OCI-LY7 (cell line): ENCODE measurements at regions not wholly inside any gene's neighbourhood (a gene's known extent, or its start where the extent isn't known, plus 50 kb on each side); places are given as distances from the start of the nearest gene placed in this dataset.
"Not testable (repeated sequence)": the region's sequence is repeated elsewhere in the genome, so short reads cannot be mapped to it uniquely, and the experiment has no call there.

ENCODE experiments used
- BruUV-seq: library from RNA; stranded (reverse); fragments of 400-500 nt; replicated peaks from 2 replicates; lab custom pipeline; 2021; lab: Mats Ljungman, UMichigan
- CTCF ChIA-PET: fragments of 300-600 bp; sonication (Branson Sonifier 250); formaldehyde crosslinking; loops from one replicate; lab custom pipeline; 2022; ENCODE audit warnings: antibody characterized with exemption; ENCODE audit not compliant: unreplicated experiment; lab: Charles Lee
- POLR2A ChIA-PET: fragments of 300-600 bp; sonication (Branson Sonifier 250); formaldehyde crosslinking; loops from one replicate; lab custom pipeline; 2022; ENCODE audit warnings: antibody characterized with exemption; lab: Charles Lee
- DNase-seq: peaks from one replicate; pipeline ENCODE4 v3.0.0-alpha.2; 2015; ENCODE audit warnings: low spot score
- H2AFZ ChIP-seq: fragments of 200-600 bp; sonication (generic), shearing (Covaris generic); 2 replicates; pipeline ENCODE4 v1.6.1; 2014; ENCODE audit warnings: mild to moderate bottlenecking, antibody characterized with exemption, low read length, moderate library complexity
- H3K27ac ChIP-seq: fragments of 200-600 bp; sonication (generic); 2 replicates; pipeline ENCODE4 v1.5.1; 2014; ENCODE audit warnings: mixed run types, low read depth, mild to moderate bottlenecking, moderate library complexity, low read length, inconsistent platforms; ENCODE audit not compliant: poor library complexity, severe bottlenecking
- H3K36me3 ChIP-seq: fragments of 200-600 bp; sonication (generic); 2 replicates; pipeline ENCODE4 v1.6.1; 2014; ENCODE audit warnings: mild to moderate bottlenecking, antibody characterized with exemption, low read length, moderate library complexity, mixed read lengths; ENCODE audit not compliant: insufficient read depth
- H3K4me1 ChIP-seq: fragments of 200-600 bp; sonication (generic); 2 replicates; pipeline ENCODE4 v1.5.1; 2014; ENCODE audit warnings: mild to moderate bottlenecking, low read length; ENCODE audit not compliant: insufficient read depth, poor library complexity, severe bottlenecking
- H3K4me2 ChIP-seq: fragments of 200-600 bp; sonication (generic); 2 replicates; pipeline ENCODE4 v1.6.1; 2014; ENCODE audit warnings: mild to moderate bottlenecking, low read length
- H3K4me3 ChIP-seq: fragments of 200-600 bp; sonication (generic); 2 replicates; pipeline ENCODE4 v1.5.1; 2014; ENCODE audit warnings: mild to moderate bottlenecking, low read depth, low read length; ENCODE audit not compliant: poor library complexity, severe bottlenecking
- H3K79me2 ChIP-seq: fragments of 200-600 bp; sonication (generic); 2 replicates; pipeline ENCODE4 v1.6.1; 2016; ENCODE audit warnings: low read depth, mild to moderate bottlenecking, low read length, moderate library complexity, mixed read lengths; ENCODE audit not compliant: insufficient read depth
- H3K9me2 ChIP-seq: fragments of 200-600 bp; sonication (generic); 2 replicates; pipeline ENCODE4 v1.6.1; 2016; ENCODE audit warnings: mild to moderate bottlenecking, low read length, mixed read lengths; ENCODE audit not compliant: insufficient read depth
- H3K9me3 ChIP-seq: fragments of 200-600 bp; sonication (generic); 2 replicates; pipeline ENCODE4 v1.6.1; 2014; ENCODE audit warnings: mild to moderate bottlenecking, mixed run types, low read length, mixed read lengths
- H4K20me1 ChIP-seq: fragments of 200-600 bp; sonication (generic); 2 replicates; pipeline ENCODE4 v1.6.1; 2014; ENCODE audit warnings: mild to moderate bottlenecking, antibody characterized with exemption, low read length, moderate library complexity, mixed read lengths; ENCODE audit not compliant: insufficient read depth
- intact Hi-C: fragments of 100-400 bp; cut with micrococcal nuclease; formaldehyde crosslinking; loops from one replicate; pipeline ENCODE4 v1.10.0; 2022; ENCODE audit not compliant: unreplicated experiment

- DNase-seq, H3K79me2 ChIP-seq, H2AFZ ChIP-seq, intact Hi-C loops, H3K4me2 ChIP-seq, POLR2A ChIA-PET, H3K27ac ChIP-seq, H3K4me3 ChIP-seq, H3K9me3 ChIP-seq, BruUV-seq, H3K9me2 ChIP-seq, H3K36me3 ChIP-seq, CTCF ChIA-PET, H4K20me1 ChIP-seq, H3K4me1 ChIP-seq: not testable (repeated sequence)
Measured at GRCh38 chr7:65683362-65683761, 189.5 kb upstream of the VKORC1L1 start.

- H3K4me2 ChIP-seq, POLR2A ChIA-PET, CTCF ChIA-PET: not testable (repeated sequence)
Measured at GRCh38 chr7:65699026-65699714, 173.7 kb upstream of the VKORC1L1 start.

GRCh38 chr7:65699715-65700356 lies 173.0 kb upstream of the VKORC1L1 start:
- H3K4me2 ChIP-seq, H3K36me3 ChIP-seq, BruUV-seq, intact Hi-C loops, H3K79me2 ChIP-seq, H3K9me3 ChIP-seq, H3K4me3 ChIP-seq, H3K27ac ChIP-seq, H3K4me1 ChIP-seq, CTCF ChIA-PET, H4K20me1 ChIP-seq, H3K9me2 ChIP-seq, POLR2A ChIA-PET, DNase-seq, H2AFZ ChIP-seq: not testable (repeated sequence)

More at GRCh38 chr7:65699026-65699714, 173.7 kb upstream of the VKORC1L1 start:
- intact Hi-C loops, DNase-seq, H2AFZ ChIP-seq, H3K4me1 ChIP-seq, H3K27ac ChIP-seq, H3K79me2 ChIP-seq, BruUV-seq, H4K20me1 ChIP-seq, H3K36me3 ChIP-seq, H3K9me2 ChIP-seq, H3K9me3 ChIP-seq, H3K4me3 ChIP-seq: not testable (repeated sequence)

GRCh38 chr7:65719123-65719798 lies 153.6 kb upstream of the VKORC1L1 start:
- H3K9me3 ChIP-seq, H3K4me3 ChIP-seq, H2AFZ ChIP-seq, H3K27ac ChIP-seq, POLR2A ChIA-PET, H3K9me2 ChIP-seq, DNase-seq, intact Hi-C loops, H3K4me1 ChIP-seq, H3K79me2 ChIP-seq, H3K4me2 ChIP-seq, H4K20me1 ChIP-seq, CTCF ChIA-PET, BruUV-seq, H3K36me3 ChIP-seq: not testable (repeated sequence)
